Gastrocnemius medialis (tissue), 4 donors: ENCODE measurements at regions not wholly inside any gene's neighbourhood (a gene's known extent, or its start where the extent isn't known, plus 50 kb on each side); places are given as distances from the start of the nearest gene placed in this dataset.

ENCODE experiments used
- POLR2A ChIP-seq, 2 donors: fragments of 450-650 bp; IDR thresholded peaks; one replicate each; pipeline ENCODE4 v1.6.1; 2017; ENCODE audit warnings: antibody characterized with exemption in 2 of 2, mild to moderate bottlenecking in 2 of 2, moderate library complexity in 2 of 2
- TF ChIP-seq, protein P1 (sequence below), 5 experiments: fragments of 450-650 bp in 3 of 5; fragments of 200-600 bp in 2 of 5; sonication (generic) in 2 of 5; IDR thresholded peaks in 4 of 5; conservative IDR thresholded peaks in 1 of 5; 1 replicate in 4 of 5; 2 replicates in 1 of 5; pipeline ENCODE4 v1.5.1; 2016 to 2019; ENCODE audit warnings: antibody characterized with exemption in 5 of 5, mild to moderate bottlenecking in 3 of 5, moderate library complexity in 3 of 5

DNA sequence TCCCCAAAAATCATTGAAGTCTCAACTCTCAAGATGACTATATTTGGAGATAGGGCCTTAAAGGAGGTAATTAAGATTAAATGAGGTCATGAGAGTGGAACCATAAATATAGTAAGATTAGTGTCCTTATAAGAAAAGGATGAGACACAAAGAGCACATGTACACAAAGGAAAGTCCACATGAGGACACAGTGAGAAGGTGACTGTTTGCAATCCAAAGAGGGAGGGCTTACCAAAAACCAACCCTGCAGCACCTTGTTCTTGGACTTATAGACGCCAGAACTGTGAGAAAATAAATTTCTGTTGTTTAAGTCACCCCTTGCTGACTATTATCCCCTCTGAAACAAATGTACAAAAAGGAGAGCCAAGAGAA, 150.4 kb upstream of the SMLR1 start:
- TF ChIP-seq, protein P1, sequence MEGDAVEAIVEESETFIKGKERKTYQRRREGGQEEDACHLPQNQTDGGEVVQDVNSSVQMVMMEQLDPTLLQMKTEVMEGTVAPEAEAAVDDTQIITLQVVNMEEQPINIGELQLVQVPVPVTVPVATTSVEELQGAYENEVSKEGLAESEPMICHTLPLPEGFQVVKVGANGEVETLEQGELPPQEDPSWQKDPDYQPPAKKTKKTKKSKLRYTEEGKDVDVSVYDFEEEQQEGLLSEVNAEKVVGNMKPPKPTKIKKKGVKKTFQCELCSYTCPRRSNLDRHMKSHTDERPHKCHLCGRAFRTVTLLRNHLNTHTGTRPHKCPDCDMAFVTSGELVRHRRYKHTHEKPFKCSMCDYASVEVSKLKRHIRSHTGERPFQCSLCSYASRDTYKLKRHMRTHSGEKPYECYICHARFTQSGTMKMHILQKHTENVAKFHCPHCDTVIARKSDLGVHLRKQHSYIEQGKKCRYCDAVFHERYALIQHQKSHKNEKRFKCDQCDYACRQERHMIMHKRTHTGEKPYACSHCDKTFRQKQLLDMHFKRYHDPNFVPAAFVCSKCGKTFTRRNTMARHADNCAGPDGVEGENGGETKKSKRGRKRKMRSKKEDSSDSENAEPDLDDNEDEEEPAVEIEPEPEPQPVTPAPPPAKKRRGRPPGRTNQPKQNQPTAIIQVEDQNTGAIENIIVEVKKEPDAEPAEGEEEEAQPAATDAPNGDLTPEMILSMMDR (IDR thresholded peaks at IDR 0.05 in 4 of 5, conservative IDR thresholded peaks at IDR 0.05 in 1 of 5), result no peak
- TF ChIP-seq POLR2A (IDR thresholded peaks at IDR 0.05), result no peak
